ENCODE measurements at regions not wholly inside any gene's neighbourhood (a gene's known extent, or its start where the extent isn't known, plus 50 kb on each side); places are given as distances from the start of the nearest gene placed in this dataset.

DNA sequence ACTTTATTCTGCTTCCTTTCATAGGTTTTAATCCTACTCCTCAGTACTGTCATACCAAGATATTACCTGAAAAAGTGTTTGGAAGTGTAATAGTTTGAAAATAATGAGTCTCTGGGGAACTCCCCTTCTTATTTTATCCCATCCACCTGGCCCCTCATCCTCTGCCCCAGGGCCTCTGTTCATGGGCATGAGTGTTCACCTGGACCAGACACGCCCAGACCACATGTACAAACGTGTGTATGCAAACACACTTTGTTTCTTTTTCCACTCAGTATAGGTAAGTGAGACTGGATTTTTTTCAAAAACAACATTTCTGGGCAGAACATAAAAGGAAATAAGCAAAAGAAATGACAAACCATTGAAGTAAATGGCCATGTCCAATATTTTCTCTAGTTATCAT lies 62.1 kb upstream of the THSD7B start:
- no peak for FAIRE-seq
- Histone ChIP-seq H3K9me3 (ENCODE audit: control insufficient read depth, low read depth, low read length) (no peaks in the 10 kb centered on the region), H3K9me1 (ENCODE audit: control insufficient read depth, extremely low read depth, insufficient read depth, low read length) (no peaks in the 10 kb centered on the region), H3K4me3 (ENCODE audit: control insufficient read depth in 2 of 3, extremely low read depth in 1 of 3, insufficient read depth in 2 of 3, low read depth in 1 of 3, low read length in 3 of 3) (no peak overlapping the region), H3K4me1 (ENCODE audit: control insufficient read depth, extremely low read depth, insufficient read depth, low read length) (no peaks in the 10 kb centered on the region), H2AFZ (ENCODE audit: control insufficient read depth, low read length) (no peak overlapping the region), H3K4me2 (ENCODE audit: control insufficient read depth, extremely low read depth, insufficient read depth, low read depth, low read length) (no peak overlapping the region), H4K20me1 (ENCODE audit: control insufficient read depth, extremely low read depth, insufficient read depth, low read length) (no peaks in the 10 kb centered on the region), H3K27ac (ENCODE audit: control insufficient read depth, insufficient read depth, low read length) (no peak overlapping the region), H3K9ac (ENCODE audit: control insufficient read depth, extremely low read depth, insufficient read depth, low read length) (no peak overlapping the region), H3K27me3 (ENCODE audit: control insufficient read depth, extremely low read depth, insufficient read depth, low read length) (no peaks in the 10 kb centered on the region), H3K79me2 (ENCODE audit: control insufficient read depth, insufficient read depth, low read length) (no peaks in the 10 kb centered on the region), H3K36me3 (ENCODE audit: control insufficient read depth in 2 of 2, extremely low read depth in 1 of 2, insufficient read depth in 2 of 2, low read length in 2 of 2) (no peaks in the 10 kb centered on the region)
- dilution Hi-C loops (cut with MboI; ENCODE audit: extremely low pct_ligation_motif_present, low sequenced_read_pairs): no loop called here
- TF ChIP-seq, protein P1, sequence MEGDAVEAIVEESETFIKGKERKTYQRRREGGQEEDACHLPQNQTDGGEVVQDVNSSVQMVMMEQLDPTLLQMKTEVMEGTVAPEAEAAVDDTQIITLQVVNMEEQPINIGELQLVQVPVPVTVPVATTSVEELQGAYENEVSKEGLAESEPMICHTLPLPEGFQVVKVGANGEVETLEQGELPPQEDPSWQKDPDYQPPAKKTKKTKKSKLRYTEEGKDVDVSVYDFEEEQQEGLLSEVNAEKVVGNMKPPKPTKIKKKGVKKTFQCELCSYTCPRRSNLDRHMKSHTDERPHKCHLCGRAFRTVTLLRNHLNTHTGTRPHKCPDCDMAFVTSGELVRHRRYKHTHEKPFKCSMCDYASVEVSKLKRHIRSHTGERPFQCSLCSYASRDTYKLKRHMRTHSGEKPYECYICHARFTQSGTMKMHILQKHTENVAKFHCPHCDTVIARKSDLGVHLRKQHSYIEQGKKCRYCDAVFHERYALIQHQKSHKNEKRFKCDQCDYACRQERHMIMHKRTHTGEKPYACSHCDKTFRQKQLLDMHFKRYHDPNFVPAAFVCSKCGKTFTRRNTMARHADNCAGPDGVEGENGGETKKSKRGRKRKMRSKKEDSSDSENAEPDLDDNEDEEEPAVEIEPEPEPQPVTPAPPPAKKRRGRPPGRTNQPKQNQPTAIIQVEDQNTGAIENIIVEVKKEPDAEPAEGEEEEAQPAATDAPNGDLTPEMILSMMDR (optimal IDR thresholded peaks at IDR 0.05 in 1 of 3, IDR thresholded peaks at IDR 0.05 in 1 of 3, conservative IDR thresholded peaks at IDR 0.05 in 1 of 3; ENCODE audit: extremely low read depth in 1 of 3, insufficient read depth in 2 of 3, low read length in 3 of 3): no peak
- TF ChIP-seq EZH2 (IDR thresholded peaks at IDR 0.05; ENCODE audit: low read length): no peak
- DNase-seq (ENCODE audit: low read depth, low spot score): no peak

DNA sequence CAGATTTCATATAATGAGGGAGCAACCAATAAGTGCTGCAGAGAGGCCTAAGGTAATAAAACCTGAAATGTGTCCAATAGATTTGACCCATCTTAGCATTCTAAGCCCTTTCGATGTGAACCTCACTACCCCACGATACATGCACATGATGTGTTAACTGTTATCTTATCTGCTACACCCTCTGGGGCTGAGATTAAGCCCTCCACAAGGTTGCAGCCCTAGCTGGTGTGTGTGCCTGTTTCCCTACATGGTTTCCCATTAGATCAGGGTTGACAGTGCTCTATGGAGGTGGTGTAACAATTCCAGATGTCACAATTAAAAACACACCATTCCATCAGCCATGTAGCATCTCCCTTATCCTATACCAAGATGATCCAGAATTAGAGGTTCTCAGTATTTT lies 68.9 kb upstream of the THSD7B start:
- DNase-seq (ENCODE audit: low read depth, low spot score): no peak
- TF ChIP-seq, protein P1 (optimal IDR thresholded peaks at IDR 0.05 in 1 of 3, IDR thresholded peaks at IDR 0.05 in 1 of 3, conservative IDR thresholded peaks at IDR 0.05 in 1 of 3; ENCODE audit: extremely low read depth in 1 of 3, insufficient read depth in 2 of 3, low read length in 3 of 3): no peak
- TF ChIP-seq EZH2 (IDR thresholded peaks at IDR 0.05; ENCODE audit: low read length): no peak
- H3K36me3 ChIP-seq (ENCODE audit: control insufficient read depth in 2 of 2, extremely low read depth in 1 of 2, insufficient read depth in 2 of 2, low read length in 2 of 2): no peaks in the 10 kb centered on the region

More for the DNA sequence above, 68.9 kb upstream of the THSD7B start:
- no peaks in the 10 kb centered on the region for H3K27me3 ChIP-seq (ENCODE audit: control insufficient read depth, extremely low read depth, insufficient read depth, low read length)
- no peak overlapping the region for H3K4me3 ChIP-seq (ENCODE audit: control insufficient read depth in 2 of 3, extremely low read depth in 1 of 3, insufficient read depth in 2 of 3, low read depth in 1 of 3, low read length in 3 of 3)
- no peak overlapping the region for H3K4me2 ChIP-seq (ENCODE audit: control insufficient read depth, extremely low read depth, insufficient read depth, low read depth, low read length)
- no peak for FAIRE-seq
- H3K4me1 ChIP-seq (ENCODE audit: control insufficient read depth, extremely low read depth, insufficient read depth, low read length): no peaks in the 10 kb centered on the region
- no peaks in the 10 kb centered on the region for H3K79me2 ChIP-seq (ENCODE audit: control insufficient read depth, insufficient read depth, low read length)
- no peak overlapping the region for H3K9ac ChIP-seq (ENCODE audit: control insufficient read depth, extremely low read depth, insufficient read depth, low read length)
- no peaks in the 10 kb centered on the region for H4K20me1 ChIP-seq (ENCODE audit: control insufficient read depth, extremely low read depth, insufficient read depth, low read length)
- no peak overlapping the region for H3K27ac ChIP-seq (ENCODE audit: control insufficient read depth, insufficient read depth, low read length)
- dilution Hi-C loops (cut with MboI; ENCODE audit: extremely low pct_ligation_motif_present, low sequenced_read_pairs): no loop called here
- H2AFZ ChIP-seq (ENCODE audit: control insufficient read depth, low read length): no peak overlapping the region
- no peaks in the 10 kb centered on the region for H3K9me3 ChIP-seq (ENCODE audit: control insufficient read depth, low read depth, low read length)
- no peaks in the 10 kb centered on the region for H3K9me1 ChIP-seq (ENCODE audit: control insufficient read depth, extremely low read depth, insufficient read depth, low read length)

Data from keratinocyte (primary cell).